PC-9 (cell line): ENCODE measurements at regions not wholly inside any gene's neighbourhood (a gene's known extent, or its start where the extent isn't known, plus 50 kb on each side); places are given as distances from the start of the nearest gene placed in this dataset.
"Not testable (repeated sequence)": the region's sequence is repeated elsewhere in the genome, so short reads cannot be mapped to it uniquely, and the experiment has no call there.

Experiments
- BruUV-seq: library from RNA; stranded (reverse); fragments of 400-500 nt; replicated peaks from 2 replicates; lab custom pipeline; 2021; lab: Mats Ljungman, UMichigan
- CTCF ChIA-PET: fragments of 300-600 bp; sonication (Branson Sonifier 250); formaldehyde crosslinking; loops from one replicate; lab custom pipeline; 2022; ENCODE audit warnings: antibody characterized with exemption; lab: Charles Lee
- POLR2A ChIA-PET: fragments of 300-600 bp; sonication (Branson Sonifier 250); formaldehyde crosslinking; loops from one replicate; lab custom pipeline; 2022; ENCODE audit warnings: antibody characterized with exemption; ENCODE audit not compliant: unreplicated experiment; lab: Charles Lee
- DNase-seq, 2 experiments: peaks; one replicate each; pipeline versions ENCODE4 v3.0.0 to v3.0.0-alpha.2; 2015 to 2022; ENCODE audit warnings: mixed read lengths in 1 of 2
- H2AFZ ChIP-seq: fragments of 200-600 bp; sonication (generic); 2 replicates; pipeline ENCODE4 v1.8.1; 2017; ENCODE audit warnings: antibody characterized with exemption
- H3F3A ChIP-seq: fragments of 200-600 bp; sonication (generic); 2 replicates; pipeline ENCODE4 v1.8.1; 2017; ENCODE audit warnings: antibody characterized with exemption, mild to moderate bottlenecking, low read depth; ENCODE audit not compliant: insufficient read depth
- H3K27ac ChIP-seq: fragments of 200-600 bp; sonication (generic); 2 replicates; pipeline ENCODE4 v1.6.1; 2016; ENCODE audit warnings: mixed run types
- H3K27me3 ChIP-seq: fragments of 200-600 bp; sonication (generic); 2 replicates; pipeline ENCODE4 v1.6.1; 2016; ENCODE audit warnings: low read depth, mixed run types; ENCODE audit not compliant: insufficient read depth
- H3K36me3 ChIP-seq: fragments of 200-600 bp; sonication (generic); 2 replicates; pipeline ENCODE4 v1.6.1; 2016; ENCODE audit warnings: low read depth, mixed run types
- H3K4me1 ChIP-seq: fragments of 200-600 bp; sonication (generic); replicated peaks from 2 replicates; pipeline ENCODE4 v1.6.1; 2016; ENCODE audit warnings: mixed run types; ENCODE audit not compliant: insufficient read depth
- H3K4me2 ChIP-seq: fragments of 200-600 bp; sonication (generic); 2 replicates; pipeline ENCODE4 v1.6.1; 2017; ENCODE audit warnings: mixed run types
- H3K4me3 ChIP-seq: fragments of 200-600 bp; sonication (generic); 2 replicates; pipeline ENCODE4 v1.6.1; 2016; ENCODE audit warnings: mixed run types
- H3K79me2 ChIP-seq: fragments of 200-600 bp; sonication (generic); 2 replicates; pipeline ENCODE4 v1.6.1; 2017; ENCODE audit warnings: low read depth, mixed run types
- H3K9me2 ChIP-seq: fragments of 200-600 bp; sonication (generic); 2 replicates; pipeline ENCODE4 v1.8.1; 2017; ENCODE audit warnings: mild to moderate bottlenecking; ENCODE audit not compliant: insufficient read depth
- H3K9me3 ChIP-seq: fragments of 200-600 bp; sonication (generic); 2 replicates; pipeline ENCODE4 v1.8.1; 2016; ENCODE audit warnings: low read depth; ENCODE audit not compliant: insufficient read depth
- H4K20me1 ChIP-seq: fragments of 200-600 bp; sonication (generic); 2 replicates; pipeline ENCODE4 v1.8.1; 2017; ENCODE audit not compliant: insufficient read depth
- CTCF ChIP-seq: fragments of 200-600 bp; sonication (generic); conservative IDR thresholded peaks from 2 replicates; pipeline ENCODE4 v1.6.1; 2017; ENCODE audit warnings: mixed run types, antibody characterized with exemption, mild to moderate bottlenecking, moderate library complexity
- EZH2 ChIP-seq: fragments of 200-600 bp; sonication (generic); IDR thresholded peaks from 2 replicates; pipeline ENCODE4 v1.8.0; 2017; ENCODE audit warnings: antibody characterized with exemption, low read depth
- intact Hi-C: fragments of 100-400 bp; cut with micrococcal nuclease; formaldehyde crosslinking; loops from one replicate; pipeline ENCODE4 v1.10.0; 2022; ENCODE audit not compliant: unreplicated experiment

- Histone ChIP-seq H3K27me3 (no peaks in the 10 kb centered on the region), H3K79me2 (no peaks in the 10 kb centered on the region), H4K20me1 (no peaks in the 10 kb centered on the region), H3K9me3 (no peaks in the 10 kb centered on the region), H3K36me3 (no peaks in the 10 kb centered on the region), H2AFZ (no peak overlapping the region), H3F3A (peaks cover 3% of the 10 kb centered on the region; the same call in 1 of the 2 replicates), H3K4me3 (no peak overlapping the region), H3K4me1 (peaks cover 19% of the 10 kb centered on the region), H3K9me2 (no peaks in the 10 kb centered on the region), H3K27ac (no peak overlapping the region), H3K4me2 (no peak overlapping the region)
- no TSS peak for BruUV-seq
- ChIA-PET POLR2A (no interaction called here), CTCF (interaction anchor here (0.6 kb wide), 1 partner anchor 277 kb away, joined by 3 read pairs; no protein-coding TSS in a partner anchor)
- no peak for TF ChIP-seq EZH2
- TF ChIP-seq CTCF = no peak
- no peak for DNase-seq
- intact Hi-C loops = no loop called here
These were observed 215.7 kb upstream of the ZNF608 start for GRCh38 chr5:124962111-124962510.

- no peaks in the 10 kb centered on the region for H3K9me3 ChIP-seq
- POLR2A ChIA-PET = no interaction called here
- no peaks in the 10 kb centered on the region for H3K36me3 ChIP-seq
- H3K4me3 ChIP-seq = no peak overlapping the region
- no peak overlapping the region for H3K27ac ChIP-seq
- H4K20me1 ChIP-seq = no peaks in the 10 kb centered on the region
- CTCF ChIA-PET = no interaction called here
- TF ChIP-seq EZH2 = no peak
- no peak for TF ChIP-seq CTCF
- H3K4me1 ChIP-seq = peaks cover 19% of the 10 kb centered on the region
- H3K79me2 ChIP-seq = no peaks in the 10 kb centered on the region
- intact Hi-C loops = no loop called here
- peak overlapping the region; percentile 35; the same call in 1 of the 2 replicates for H3K4me2 ChIP-seq
- H3K27me3 ChIP-seq = no peaks in the 10 kb centered on the region
- no peak overlapping the region for H2AFZ ChIP-seq
- DNase-seq = no peak
- H3K9me2 ChIP-seq = no peaks in the 10 kb centered on the region
- BruUV-seq = no TSS peak
- H3F3A ChIP-seq = peaks cover 3% of the 10 kb centered on the region; the same call in 1 of the 2 replicates
These were observed 216.3 kb upstream of the ZNF608 start for GRCh38 chr5:124962735-124963134.

- H3K9me3 ChIP-seq = no peaks in the 10 kb centered on the region
- no peaks in the 10 kb centered on the region for H3K27me3 ChIP-seq
- CTCF ChIA-PET = no interaction called here
- H3K4me3 ChIP-seq = no peak overlapping the region
- no peaks in the 10 kb centered on the region for H3K36me3 ChIP-seq
- no peak overlapping the region for H2AFZ ChIP-seq
- no peaks in the 10 kb centered on the region for H4K20me1 ChIP-seq
- TF ChIP-seq EZH2 = no peak
- no peak for TF ChIP-seq CTCF
- peak overlapping the region; percentile 33; the same call in 1 of the 2 replicates for H3K27ac ChIP-seq
- no TSS peak for BruUV-seq
- H3K4me1 ChIP-seq = peaks cover 19% of the 10 kb centered on the region
- intact Hi-C loops = no loop called here
- H3F3A ChIP-seq = peaks cover 3% of the 10 kb centered on the region; the same call in 1 of the 2 replicates
- no peaks in the 10 kb centered on the region for H3K79me2 ChIP-seq
- peak in 1 of 2 experiments; percentile 87 for DNase-seq
- peak overlapping the region; percentile 53 for H3K4me2 ChIP-seq
- POLR2A ChIA-PET = no interaction called here
- H3K9me2 ChIP-seq = no peaks in the 10 kb centered on the region
These were observed 216.9 kb upstream of the ZNF608 start for GRCh38 chr5:124963236-124963919.

- H3K4me3 ChIP-seq, H4K20me1 ChIP-seq, H3F3A ChIP-seq, H3K9me2 ChIP-seq, H3K9me3 ChIP-seq, H3K27me3 ChIP-seq, POLR2A ChIA-PET, intact Hi-C loops, BruUV-seq, H3K79me2 ChIP-seq, CTCF ChIA-PET, H2AFZ ChIP-seq, H3K4me2 ChIP-seq, H3K36me3 ChIP-seq, DNase-seq, H3K27ac ChIP-seq: not testable (repeated sequence)
- peaks cover 19% of the 10 kb centered on the region for H3K4me1 ChIP-seq
These were observed 220.3 kb upstream of the ZNF608 start for GRCh38 chr5:124966741-124967140.

GRCh38 chr5:124970381-124970780 is 223.9 kb upstream of the ZNF608 start:
- H3K4me1 ChIP-seq, BruUV-seq, POLR2A ChIA-PET, intact Hi-C loops, H4K20me1 ChIP-seq, H2AFZ ChIP-seq, H3K36me3 ChIP-seq, H3K4me2 ChIP-seq, H3K27ac ChIP-seq, H3F3A ChIP-seq, H3K4me3 ChIP-seq, DNase-seq, H3K27me3 ChIP-seq, H3K9me3 ChIP-seq, CTCF ChIA-PET, H3K79me2 ChIP-seq, H3K9me2 ChIP-seq: not testable (repeated sequence)
